Suprapubic skin (tissue), 4 donors: ENCODE measurements at regions not wholly inside any gene's neighbourhood (a gene's known extent, or its start where the extent isn't known, plus 50 kb on each side); places are given as distances from the start of the nearest gene placed in this dataset.

Experiments
- DNase-seq, 2 donors: peaks; one replicate each; pipeline ENCODE4 v3.0.0-alpha.2; 2019; ENCODE audit warnings: low spot score in 2 of 2
- H3K27ac ChIP-seq: fragments of 200-600 bp; sonication (generic); one replicate; pipeline ENCODE4 v1.5.1; 2019
- H3K27me3 ChIP-seq: fragments of 200-600 bp; sonication (generic); one replicate; pipeline ENCODE4 v1.5.1; 2019
- H3K36me3 ChIP-seq: fragments of 200-600 bp; sonication (generic); one replicate; pipeline ENCODE4 v1.5.1; 2019
- H3K4me1 ChIP-seq: fragments of 200-600 bp; sonication (generic); one replicate; pipeline ENCODE4 v1.5.1; 2019
- H3K4me3 ChIP-seq: fragments of 200-600 bp; sonication (generic); one replicate; pipeline ENCODE4 v1.5.1; 2019; ENCODE audit warnings: mild to moderate bottlenecking
- H3K9me3 ChIP-seq: fragments of 200-600 bp; sonication (generic); one replicate; pipeline ENCODE4 v1.5.1; 2019
- EP300 ChIP-seq: sonication (generic); formaldehyde crosslinking; IDR thresholded peaks from one replicate; pipeline ENCODE4 v1.6.1; 2017; ENCODE audit warnings: antibody characterized with exemption
- POLR2A ChIP-seq, 2 donors: fragments of 450-650 bp; IDR thresholded peaks; one replicate each; pipeline ENCODE4 v1.6.1; 2017; ENCODE audit warnings: antibody characterized with exemption in 2 of 2, mild to moderate bottlenecking in 2 of 2, moderate library complexity in 2 of 2
- POLR2AphosphoS5 ChIP-seq, 3 donors: sonication (generic); formaldehyde crosslinking; IDR thresholded peaks; one replicate each; pipeline ENCODE4 v1.6.1; 2017; ENCODE audit warnings: antibody characterized with exemption in 3 of 3
- WGBS: methylation state at CpG from one replicate; pipeline ENCODE4 v1.1.5; 2018; 5-methylcytosine and 5-hydroxymethylcytosine counted together
- TF ChIP-seq, protein P1 (sequence below), 2 donors: fragments of 200-600 bp in 1 of 2; fragments of 450-650 bp in 1 of 2; sonication (generic) in 1 of 2; IDR thresholded peaks; one replicate each; pipeline ENCODE4 v1.5.1; 2016 to 2019; ENCODE audit warnings: antibody characterized with exemption in 2 of 2, mild to moderate bottlenecking in 1 of 2, moderate library complexity in 1 of 2

DNA sequence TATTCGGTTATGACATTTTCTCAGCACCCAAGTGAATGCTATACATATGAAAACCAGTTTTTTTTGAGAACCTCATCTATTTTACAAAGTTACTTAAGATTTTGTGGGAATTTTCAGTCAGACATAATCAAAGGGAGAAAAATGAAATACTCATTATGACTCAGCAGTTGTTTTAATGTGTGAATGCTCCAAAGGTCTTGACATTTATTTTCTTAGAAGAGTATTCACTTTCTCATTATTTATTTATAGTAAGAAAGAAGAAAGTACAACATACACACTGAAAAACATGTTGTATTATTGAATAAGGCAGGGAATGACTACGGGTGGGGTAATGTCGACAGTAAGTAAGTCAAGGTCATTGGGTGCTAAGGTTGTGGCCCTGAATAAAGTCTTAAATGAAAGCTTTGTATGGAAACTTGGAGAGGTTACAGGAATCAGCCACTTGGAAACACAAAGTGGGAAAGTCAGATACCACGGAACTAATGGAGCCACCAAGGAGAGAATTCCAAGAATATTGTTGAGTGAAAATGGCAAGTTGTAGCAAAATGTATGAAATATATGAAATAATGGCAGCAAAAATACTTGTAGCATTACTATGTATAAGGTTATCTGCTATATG is 844.5 kb downstream of the TBL1XR1 start:
- Histone ChIP-seq H3K4me3 (no peak overlapping the region), H3K27ac (no peak overlapping the region), H3K4me1 (no peaks in the 10 kb centered on the region), H3K27me3 (no peaks in the 10 kb centered on the region), H3K9me3 (no peaks in the 10 kb centered on the region), H3K36me3 (no peaks in the 10 kb centered on the region)
- no peak for DNase-seq
- TF ChIP-seq EP300, result no peak
- TF ChIP-seq POLR2A (IDR thresholded peaks at IDR 0.05), result no peak
- TF ChIP-seq, protein P1, sequence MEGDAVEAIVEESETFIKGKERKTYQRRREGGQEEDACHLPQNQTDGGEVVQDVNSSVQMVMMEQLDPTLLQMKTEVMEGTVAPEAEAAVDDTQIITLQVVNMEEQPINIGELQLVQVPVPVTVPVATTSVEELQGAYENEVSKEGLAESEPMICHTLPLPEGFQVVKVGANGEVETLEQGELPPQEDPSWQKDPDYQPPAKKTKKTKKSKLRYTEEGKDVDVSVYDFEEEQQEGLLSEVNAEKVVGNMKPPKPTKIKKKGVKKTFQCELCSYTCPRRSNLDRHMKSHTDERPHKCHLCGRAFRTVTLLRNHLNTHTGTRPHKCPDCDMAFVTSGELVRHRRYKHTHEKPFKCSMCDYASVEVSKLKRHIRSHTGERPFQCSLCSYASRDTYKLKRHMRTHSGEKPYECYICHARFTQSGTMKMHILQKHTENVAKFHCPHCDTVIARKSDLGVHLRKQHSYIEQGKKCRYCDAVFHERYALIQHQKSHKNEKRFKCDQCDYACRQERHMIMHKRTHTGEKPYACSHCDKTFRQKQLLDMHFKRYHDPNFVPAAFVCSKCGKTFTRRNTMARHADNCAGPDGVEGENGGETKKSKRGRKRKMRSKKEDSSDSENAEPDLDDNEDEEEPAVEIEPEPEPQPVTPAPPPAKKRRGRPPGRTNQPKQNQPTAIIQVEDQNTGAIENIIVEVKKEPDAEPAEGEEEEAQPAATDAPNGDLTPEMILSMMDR (IDR thresholded peaks at IDR 0.05), result no peak
- TF ChIP-seq POLR2AphosphoS5 (IDR thresholded peaks at IDR 0.05), result no peak
- 37% methylated on average over 4 of the region's 4 CpGs for WGBS

DNA sequence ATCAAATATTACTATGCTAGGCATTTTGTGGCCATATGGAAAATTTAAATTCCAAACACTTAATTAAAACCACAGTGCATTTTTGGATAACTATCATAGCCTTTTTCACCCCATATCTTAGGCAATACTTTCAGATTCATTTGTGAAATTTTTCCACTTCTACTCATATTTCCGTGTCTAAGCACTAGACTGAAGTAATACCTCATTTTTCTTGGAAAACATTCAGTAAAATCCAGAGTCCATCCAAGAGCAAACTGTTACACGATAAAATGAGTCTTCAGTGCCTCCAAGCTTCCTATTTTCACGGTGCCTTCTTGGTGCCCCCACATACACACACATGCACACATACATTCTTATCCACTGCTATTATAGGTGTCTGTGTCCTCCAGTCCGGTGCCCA is 845.9 kb downstream of the TBL1XR1 start:
- no peak for TF ChIP-seq POLR2A (IDR thresholded peaks at IDR 0.05)
- TF ChIP-seq, protein P1 (IDR thresholded peaks at IDR 0.05), result no peak
- TF ChIP-seq POLR2AphosphoS5 (IDR thresholded peaks at IDR 0.05), result no peak
- TF ChIP-seq EP300, result no peak
- no peak overlapping the region for H3K4me3 ChIP-seq
- no peaks in the 10 kb centered on the region for H3K36me3 ChIP-seq
- 66% methylated on average over 4 of the region's 4 CpGs for WGBS
- no peak overlapping the region for H3K27ac ChIP-seq
- no peaks in the 10 kb centered on the region for H3K4me1 ChIP-seq
- H3K27me3 ChIP-seq, result no peaks in the 10 kb centered on the region
- no peak for DNase-seq
- H3K9me3 ChIP-seq, result no peaks in the 10 kb centered on the region

DNA sequence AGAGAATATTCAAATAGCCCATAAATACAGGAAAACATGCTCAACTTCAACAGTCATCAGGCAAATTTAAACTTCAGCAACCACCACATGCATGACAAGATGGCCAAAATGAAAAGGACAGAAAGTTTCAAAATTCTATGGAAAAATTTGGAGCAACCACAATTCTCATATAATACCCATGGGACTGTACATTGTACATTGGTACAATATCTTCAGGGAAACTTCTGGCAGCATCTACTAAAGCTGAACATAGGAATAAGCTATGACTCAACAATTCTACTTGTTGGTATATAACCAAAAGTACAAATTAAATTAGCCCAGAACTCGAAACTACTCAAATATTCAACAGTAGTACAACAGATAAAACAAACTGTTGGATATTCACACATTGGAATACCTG is 847.6 kb downstream of the TBL1XR1 start:
- no peaks in the 10 kb centered on the region for H3K9me3 ChIP-seq
- no peaks in the 10 kb centered on the region for H3K36me3 ChIP-seq
- TF ChIP-seq EP300 (no peak), POLR2AphosphoS5 (IDR thresholded peaks at IDR 0.05) (no peak), POLR2A (IDR thresholded peaks at IDR 0.05) (no peak)
- TF ChIP-seq, protein P1 (IDR thresholded peaks at IDR 0.05), result no peak
- no peaks in the 10 kb centered on the region for H3K27me3 ChIP-seq
- 84% methylated on average over 1 of the region's 1 CpG for WGBS
- no peak overlapping the region for H3K27ac ChIP-seq
- DNase-seq, result no peak
- no peak overlapping the region for H3K4me3 ChIP-seq
- H3K4me1 ChIP-seq, result no peaks in the 10 kb centered on the region

DNA sequence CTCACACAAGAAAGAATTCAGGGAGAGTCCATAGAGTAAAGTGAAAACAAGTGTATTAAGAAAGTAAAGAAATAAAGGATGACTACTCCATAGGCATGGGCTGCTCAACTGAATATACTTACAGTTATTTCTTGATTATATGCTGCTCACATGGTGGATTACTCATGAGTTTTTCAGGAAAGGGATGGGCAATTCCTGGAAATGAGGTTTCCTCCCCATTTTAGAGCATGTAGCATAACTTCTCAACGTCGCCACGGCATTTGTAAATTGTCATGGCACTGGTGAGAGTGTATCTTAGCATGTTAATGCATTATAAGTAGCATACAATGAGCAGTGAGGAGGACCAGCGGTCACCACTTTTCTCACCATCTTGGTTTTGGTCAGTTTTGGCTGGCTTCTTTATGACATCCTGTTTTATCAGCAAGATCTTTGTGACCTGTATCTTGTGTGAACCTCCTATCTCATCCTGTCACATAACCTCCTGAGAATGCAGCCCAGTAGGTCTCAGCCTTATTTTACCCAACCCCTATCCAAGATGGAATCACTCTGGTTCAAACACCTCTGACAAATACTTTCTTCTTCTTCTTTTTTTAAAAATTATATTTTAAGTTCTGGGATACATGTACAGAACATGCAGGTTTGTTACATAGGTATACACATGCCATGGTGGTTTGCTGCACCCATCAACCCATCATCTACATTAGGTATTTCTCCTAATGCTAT is 849.7 kb downstream of the TBL1XR1 start:
- DNase-seq, result no peak
- no peaks in the 10 kb centered on the region for H3K4me1 ChIP-seq
- WGBS, result 64% methylated on average over 4 of the region's 4 CpGs
- H3K27me3 ChIP-seq, result no peaks in the 10 kb centered on the region
- H3K9me3 ChIP-seq, result no peaks in the 10 kb centered on the region
- H3K36me3 ChIP-seq, result no peaks in the 10 kb centered on the region
- H3K27ac ChIP-seq, result no peak overlapping the region
- H3K4me3 ChIP-seq, result no peak overlapping the region
- TF ChIP-seq, protein P1 (IDR thresholded peaks at IDR 0.05), result no peak
- TF ChIP-seq POLR2AphosphoS5 (IDR thresholded peaks at IDR 0.05) (no peak), POLR2A (IDR thresholded peaks at IDR 0.05) (no peak), EP300 (no peak)

DNA sequence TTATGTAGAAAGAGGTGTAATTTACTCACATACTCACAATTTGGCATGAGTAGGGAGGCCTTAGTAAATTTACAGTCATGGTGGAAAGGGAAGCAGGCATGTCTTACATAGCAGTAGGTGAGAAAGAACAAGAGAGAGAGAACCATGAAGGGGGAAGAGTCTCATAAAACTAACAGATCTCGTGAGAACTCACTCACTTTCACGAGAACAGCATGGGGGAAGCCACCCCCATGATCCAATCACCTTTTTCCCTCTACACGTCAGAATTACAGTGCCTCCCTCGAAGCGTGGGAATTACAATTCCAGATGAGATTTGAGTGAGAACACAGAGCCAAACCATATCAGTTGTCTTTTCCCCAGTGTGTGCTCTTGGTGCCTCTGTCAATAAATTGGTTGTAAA is 855.3 kb downstream of the TBL1XR1 start:
- H3K36me3 ChIP-seq, result no peaks in the 10 kb centered on the region
- H3K27ac ChIP-seq, result no peak overlapping the region
- TF ChIP-seq EP300 (no peak), POLR2A (IDR thresholded peaks at IDR 0.05) (no peak), POLR2AphosphoS5 (IDR thresholded peaks at IDR 0.05) (no peak)
- TF ChIP-seq, protein P1 (IDR thresholded peaks at IDR 0.05), result no peak
- H3K4me3 ChIP-seq, result no peak overlapping the region
- no peak for DNase-seq
- 79% methylated on average over 5 of the region's 5 CpGs for WGBS
- H3K27me3 ChIP-seq, result no peaks in the 10 kb centered on the region
- H3K9me3 ChIP-seq, result no peaks in the 10 kb centered on the region
- H3K4me1 ChIP-seq, result no peaks in the 10 kb centered on the region
